Suprapubic skin (tissue), 3 donors: ENCODE measurements at regions not wholly inside any gene's neighbourhood (a gene's known extent, or its start where the extent isn't known, plus 50 kb on each side); places are given as distances from the start of the nearest gene placed in this dataset.

ENCODE experiments used
- CTCF ChIP-seq, 2 donors: fragments of 200-600 bp in 1 of 2; fragments of 450-650 bp in 1 of 2; sonication (generic) in 1 of 2; IDR thresholded peaks; one replicate each; pipeline ENCODE4 v1.5.1; 2016 to 2019; ENCODE audit warnings: antibody characterized with exemption in 2 of 2, mild to moderate bottlenecking in 1 of 2, moderate library complexity in 1 of 2
- EP300 ChIP-seq: sonication (generic); formaldehyde crosslinking; IDR thresholded peaks from one replicate; pipeline ENCODE4 v1.6.1; 2017; ENCODE audit warnings: antibody characterized with exemption

GRCh38 chr18:55884498-55884897 lies 296.5 kb upstream of the TCF4 start:
- TF ChIP-seq EP300 (no peak), CTCF (IDR thresholded peaks at IDR 0.05) (no peak)
